Activated CD4-positive, alpha-beta T cell treated with anti-CD3 and anti-CD28 coated beads, Interleukin-2, Interleukin-6, amounts not matched to agents 100 ng/mL and 50 ng/mL, durations not matched to agents 16 hours and 8 hours (primary cell): ENCODE measurements at regions not wholly inside any gene's neighbourhood (a gene's known extent, or its start where the extent isn't known, plus 50 kb on each side); places are given as distances from the start of the nearest gene placed in this dataset.
"Not testable (repeated sequence)": the region's sequence is repeated elsewhere in the genome, so short reads cannot be mapped to it uniquely, and the experiment has no call there.

Experiments
- DNase-seq: peaks from one replicate; pipeline ENCODE4 v3.0.0-alpha.2; 2020

DNA sequence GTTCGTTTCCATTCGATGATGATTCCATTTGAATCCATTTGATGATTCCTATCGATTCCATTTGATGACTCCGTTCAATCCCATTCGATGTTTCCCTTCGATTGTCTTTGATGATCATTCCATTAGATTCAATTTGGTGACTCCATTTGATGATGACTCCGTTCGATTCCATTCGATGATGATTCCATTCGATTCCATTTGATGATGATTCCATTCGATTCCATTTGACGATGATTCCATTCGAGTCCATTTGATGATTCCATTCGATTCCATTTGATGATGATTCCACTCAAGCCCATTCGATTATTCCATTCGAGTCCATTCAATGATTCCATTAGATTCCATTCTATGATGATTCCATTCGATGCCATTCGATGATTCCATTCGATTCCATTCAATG, 2730.6 kb downstream of the RPIA start:
- DNase-seq = not testable (repeated sequence)

- DNase-seq = not testable (repeated sequence)
Observed at GRCh38 chr2:91427148-91427547, 2735.7 kb downstream of the RPIA start.

DNA sequence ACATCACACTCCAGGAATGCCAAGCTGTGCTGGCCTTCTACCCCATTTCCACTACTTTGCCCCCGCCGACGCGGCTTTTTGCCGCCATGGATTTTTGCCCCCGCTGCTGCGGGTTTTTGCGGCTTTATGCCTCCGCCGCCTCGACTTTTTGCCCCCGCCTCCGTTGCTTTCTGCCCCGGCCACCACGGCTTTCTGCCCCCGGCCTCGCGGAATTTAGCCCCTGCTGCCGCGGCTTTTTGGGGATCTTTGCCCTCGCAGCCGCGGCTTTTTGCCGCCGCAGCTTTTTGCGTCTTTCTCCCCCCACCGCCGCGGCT, 2750.4 kb downstream of the RPIA start:
- DNase-seq = not testable (repeated sequence)

- no peak for DNase-seq
Observed at GRCh38 chr2:91442246-91442905, 2750.9 kb downstream of the RPIA start.

DNA sequence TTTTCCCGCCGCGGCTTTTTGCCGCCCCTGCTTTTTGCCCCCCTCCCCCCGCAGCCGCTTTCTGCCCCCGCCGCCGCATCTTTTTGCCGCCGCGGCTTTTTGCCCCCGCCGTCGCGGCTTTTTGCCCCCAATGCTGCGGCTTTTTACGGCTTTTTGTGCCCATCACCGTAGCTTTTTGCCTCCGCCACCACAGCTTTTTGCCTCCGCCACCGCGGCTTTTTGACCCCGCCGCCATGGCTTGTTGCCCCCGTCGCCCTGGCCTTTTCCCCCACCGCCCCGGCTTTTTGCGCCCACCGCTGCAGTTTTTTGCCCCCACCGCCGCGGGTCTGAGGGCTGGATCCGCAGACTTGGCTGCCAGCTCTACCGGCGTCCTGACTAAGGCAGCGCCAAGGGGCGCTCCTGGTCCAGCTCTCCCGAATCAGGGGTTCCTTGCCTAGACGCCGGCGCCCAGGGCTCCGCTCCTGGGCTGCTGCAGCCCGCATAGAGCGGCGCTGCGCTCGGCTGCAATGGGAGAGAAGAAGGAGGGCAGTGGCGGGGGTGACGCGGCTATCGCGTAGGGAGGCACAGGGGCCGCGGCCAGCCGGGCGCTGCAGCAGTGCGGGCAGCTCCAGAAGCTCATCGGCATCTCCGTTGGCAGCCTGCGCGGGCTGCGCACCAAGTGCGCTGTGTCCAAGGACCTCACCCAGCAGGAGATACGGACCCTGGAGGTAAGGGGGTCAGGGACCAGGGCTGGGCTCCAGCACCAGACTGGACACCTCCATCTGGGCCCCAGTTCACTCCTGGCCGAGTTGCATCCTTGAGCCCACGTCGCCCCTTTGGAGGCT, 2751.6 kb downstream of the RPIA start:
- DNase-seq = not testable (repeated sequence)

DNA sequence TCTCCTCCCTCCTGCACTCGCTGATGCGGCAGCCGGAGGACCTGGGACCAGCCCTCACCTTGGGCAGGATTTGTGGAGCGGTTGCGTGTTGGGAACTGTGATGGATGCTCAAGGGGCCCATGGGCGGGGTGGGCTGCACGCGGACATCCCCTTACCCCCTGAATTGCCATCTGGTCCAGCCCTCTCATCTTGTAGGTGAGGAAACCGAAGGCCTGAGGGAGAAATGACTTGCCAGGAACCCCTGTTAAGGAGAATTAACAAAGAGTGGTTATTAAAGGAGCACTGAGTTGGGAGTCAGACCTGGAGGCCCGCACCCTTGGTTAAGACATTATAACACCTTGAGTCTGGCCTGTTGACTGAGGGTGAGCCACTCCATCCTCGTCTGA, 2752.2 kb downstream of the RPIA start:
- not testable (repeated sequence) for DNase-seq

DNA sequence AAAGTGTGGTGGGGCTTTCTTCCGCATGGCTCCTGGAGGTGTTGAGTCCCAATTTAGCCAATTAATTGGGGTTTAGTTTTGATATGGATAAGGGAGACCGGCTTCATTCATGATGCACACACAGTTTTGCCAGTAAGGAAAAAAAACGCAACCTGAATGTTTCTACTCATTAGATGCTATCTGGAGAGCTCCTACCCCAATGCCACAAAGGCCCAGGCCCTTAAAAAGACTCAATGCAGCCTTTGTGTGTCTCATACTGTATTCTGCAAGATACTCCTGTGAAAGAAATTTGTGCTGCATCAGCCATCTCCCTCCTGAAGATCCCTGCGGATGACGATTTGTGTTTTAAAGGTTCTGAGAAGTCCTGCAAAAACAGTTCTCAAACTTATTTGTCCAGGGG, 2754.2 kb downstream of the RPIA start:
- DNase-seq = not testable (repeated sequence)

GRCh38 chr2:91446489-91446888, 2755.0 kb downstream of the RPIA start:
- not testable (repeated sequence) for DNase-seq

DNA sequence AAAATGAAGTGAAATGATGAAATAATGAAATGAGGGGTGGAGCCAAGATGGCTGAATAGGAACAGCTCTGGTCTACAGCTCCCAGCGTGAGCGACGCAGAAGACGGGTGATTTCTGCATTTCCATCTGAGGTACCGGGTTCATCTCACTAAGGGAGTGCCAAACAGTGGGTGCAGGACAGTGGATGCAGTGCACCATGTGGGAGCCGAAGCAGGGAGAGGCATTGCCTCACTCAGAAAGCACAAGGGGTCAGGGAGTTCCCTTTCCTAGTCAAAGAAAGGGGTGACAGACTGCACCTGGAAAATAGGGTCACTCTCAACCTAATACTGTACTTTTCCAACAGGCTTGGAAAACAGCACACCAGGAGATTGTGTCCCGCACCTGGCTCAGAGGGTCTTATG, 2755.4 kb downstream of the RPIA start:
- not testable (repeated sequence) for DNase-seq

DNA sequence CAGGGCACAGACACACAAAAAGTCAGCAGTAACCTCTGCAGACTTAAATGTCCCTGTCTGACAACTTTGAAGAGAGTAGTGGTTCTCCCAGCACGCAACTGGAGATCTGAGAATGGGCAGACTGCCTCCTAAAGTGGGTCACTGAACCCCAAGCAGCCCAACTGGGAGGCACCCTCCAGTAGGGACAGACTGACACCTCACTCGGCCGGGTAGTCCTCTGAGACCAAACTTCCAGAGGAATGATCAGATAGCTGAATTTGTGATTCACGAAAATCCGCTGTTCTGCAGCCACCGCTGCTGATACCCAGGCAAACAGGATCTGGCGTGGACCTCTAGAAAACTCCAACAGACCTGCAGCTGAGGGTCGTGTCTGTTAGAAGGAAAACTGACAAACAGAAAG, 2756.0 kb downstream of the RPIA start:
- not testable (repeated sequence) for DNase-seq

GRCh38 chr2:91462292-91462691, 2770.8 kb downstream of the RPIA start:
- DNase-seq = not testable (repeated sequence)

- not testable (repeated sequence) for DNase-seq
Observed at GRCh38 chr2:91463007-91463406, 2771.5 kb downstream of the RPIA start.

DNA sequence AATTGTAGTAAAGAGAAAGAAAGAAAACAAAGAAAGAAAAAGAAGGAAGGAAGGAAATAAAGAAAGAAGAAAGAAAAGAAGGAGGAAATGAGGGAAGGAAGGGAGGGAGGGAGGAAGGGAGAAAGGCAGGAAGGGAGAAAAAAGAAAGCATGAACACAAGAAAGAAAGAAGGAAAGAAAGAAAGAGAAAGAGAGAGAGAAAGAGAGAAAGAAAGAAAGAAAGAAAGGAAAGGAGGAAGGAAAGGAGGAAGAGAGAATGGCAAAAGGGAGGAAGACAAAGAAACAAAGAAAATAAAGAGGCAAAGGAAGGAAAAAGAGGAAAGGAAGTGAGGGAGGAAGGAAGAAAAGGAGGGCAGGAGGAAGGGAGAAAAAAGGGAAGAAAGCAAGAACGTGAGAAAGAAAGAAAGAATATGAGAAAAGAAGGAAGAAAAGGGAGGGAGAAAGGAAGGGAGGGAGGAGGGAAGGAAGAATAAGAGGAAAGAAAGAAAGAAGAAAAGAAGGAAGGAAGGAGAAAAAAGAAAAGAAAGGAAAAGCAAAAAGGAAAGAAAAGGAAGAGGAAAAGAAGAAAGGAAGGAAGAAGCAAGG, 2775.4 kb downstream of the RPIA start:
- DNase-seq = not testable (repeated sequence)

GRCh38 chr2:91476244-91476935, 2784.9 kb downstream of the RPIA start:
- not testable (repeated sequence) for DNase-seq

DNA sequence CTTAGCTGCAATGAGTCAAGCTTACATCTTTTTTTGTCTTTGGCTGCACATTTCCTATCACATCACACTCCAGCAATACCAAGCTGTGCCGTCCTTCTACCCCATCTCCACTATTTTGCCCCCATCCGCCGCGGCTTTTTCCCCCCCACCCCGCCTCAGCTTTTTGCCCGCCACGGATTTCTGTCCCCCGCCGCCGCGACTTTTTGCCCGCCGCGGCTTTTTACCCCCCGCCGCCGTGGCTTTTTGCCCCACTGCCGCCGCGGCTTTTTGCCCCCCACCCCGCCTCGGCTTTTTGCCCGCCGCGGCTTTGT, 2785.4 kb downstream of the RPIA start:
- not testable (repeated sequence) for DNase-seq

DNA sequence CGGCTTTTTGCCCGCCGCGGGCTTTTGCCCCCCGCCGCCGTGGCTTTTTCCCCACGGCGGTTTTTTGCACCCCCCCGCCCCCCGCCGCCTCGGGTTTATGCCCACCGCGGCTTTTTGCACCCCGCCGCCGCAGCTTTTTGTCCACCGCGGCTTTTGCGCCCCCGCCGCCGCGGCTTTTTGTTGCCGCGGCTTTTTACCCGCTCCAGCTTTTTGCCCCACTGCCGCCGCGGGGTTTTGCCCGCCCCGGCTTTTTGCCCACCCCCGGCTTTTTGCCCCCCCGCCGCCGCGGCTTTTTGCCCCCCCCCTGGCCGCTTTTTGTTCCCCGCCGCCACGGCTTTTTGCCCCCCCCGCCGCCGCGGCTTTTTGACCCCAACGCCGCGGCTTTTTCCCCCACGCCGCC, 2785.8 kb downstream of the RPIA start:
- not testable (repeated sequence) for DNase-seq

DNA sequence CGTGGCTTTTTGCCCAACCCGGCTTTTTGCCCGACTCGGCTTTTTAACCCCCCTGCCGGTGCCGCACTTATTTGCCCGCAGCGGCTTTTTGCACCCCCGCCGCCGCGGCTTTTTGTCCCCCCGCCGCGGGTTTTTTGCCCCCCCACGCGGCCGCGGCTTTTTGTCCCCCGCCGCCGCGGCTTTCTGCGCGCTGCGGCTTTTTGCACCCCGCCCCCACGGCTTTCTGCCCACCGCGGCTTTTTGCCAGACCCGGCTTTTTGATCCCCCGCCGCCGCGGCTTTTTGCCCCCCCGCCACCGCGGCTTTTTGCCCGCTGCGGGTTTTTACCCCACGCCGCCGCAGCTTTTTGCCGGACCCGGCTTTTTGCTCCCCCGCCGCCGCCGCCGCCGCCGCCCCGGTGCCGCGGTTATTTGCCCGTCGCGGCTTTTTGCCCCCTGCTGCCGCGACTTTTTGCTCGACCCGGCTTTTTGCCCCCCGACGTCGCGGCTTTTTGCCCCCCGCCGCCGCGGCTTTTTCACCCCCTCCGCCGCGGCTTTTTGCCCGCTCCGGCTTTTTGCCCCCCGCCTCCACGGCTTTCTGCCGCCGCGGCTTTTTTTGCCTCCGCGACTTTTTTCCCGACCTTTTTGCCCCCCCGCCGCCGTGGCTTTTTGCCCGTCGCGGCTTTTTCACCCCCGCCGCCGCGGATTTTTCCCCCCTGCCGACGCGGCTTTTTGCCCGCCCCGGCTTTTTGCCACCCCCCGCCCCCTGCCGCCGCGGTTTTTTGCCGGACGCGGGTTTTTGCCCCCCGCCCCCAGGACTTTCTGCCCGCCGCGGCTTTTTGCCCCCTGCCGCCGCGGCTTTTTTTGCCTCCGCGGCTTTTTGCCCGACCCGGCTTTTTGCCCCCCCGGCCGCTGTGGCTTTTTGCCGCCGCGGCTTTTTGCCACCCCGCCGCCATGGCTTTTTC, 2786.5 kb downstream of the RPIA start:
- DNase-seq = no peak

DNA sequence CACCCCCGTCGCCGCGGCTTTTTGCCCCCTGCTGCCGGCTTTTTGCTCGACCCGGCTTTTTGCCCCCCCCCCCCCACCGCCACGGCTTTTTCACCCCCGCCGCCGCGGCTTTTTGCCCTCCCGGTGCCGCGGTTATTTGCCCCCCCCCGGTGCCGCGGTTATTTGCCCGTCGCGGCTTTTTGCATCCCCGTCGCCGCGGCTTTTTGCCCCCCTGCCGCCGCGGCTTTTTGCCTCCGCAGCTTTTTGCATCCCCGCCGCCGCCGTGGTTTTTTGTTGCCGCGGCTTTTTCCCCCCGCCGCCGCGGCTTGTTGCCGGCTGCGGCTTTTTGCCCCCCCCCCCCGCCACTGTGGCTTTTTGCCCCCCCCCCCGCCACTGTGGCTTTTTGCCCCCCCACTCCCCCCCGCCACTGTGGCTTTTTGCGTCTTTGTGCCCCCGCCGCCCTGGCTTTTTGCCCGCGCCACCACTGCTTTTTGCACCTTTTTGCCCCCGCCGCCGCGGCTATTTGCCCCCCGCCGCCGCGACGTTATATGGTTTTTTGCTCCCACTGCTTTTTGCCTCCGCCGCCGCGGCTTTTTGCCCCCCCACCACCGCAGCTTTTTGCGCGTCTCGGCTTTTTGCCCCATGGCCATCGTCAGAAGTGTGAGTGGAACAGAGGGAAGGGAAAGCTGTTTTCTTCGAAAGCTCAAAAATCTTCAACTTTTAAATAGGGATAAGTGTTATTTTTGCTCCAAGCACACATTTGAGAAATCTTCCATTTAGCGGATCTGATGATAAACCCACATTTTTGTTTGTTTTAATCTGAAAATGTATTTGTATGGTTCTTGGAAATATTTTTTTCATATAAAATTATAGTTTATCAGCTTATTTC, 2787.6 kb downstream of the RPIA start:
- not testable (repeated sequence) for DNase-seq

- DNase-seq = not testable (repeated sequence)
Observed at GRCh38 chr2:91485226-91485625, 2793.8 kb downstream of the RPIA start.

DNA sequence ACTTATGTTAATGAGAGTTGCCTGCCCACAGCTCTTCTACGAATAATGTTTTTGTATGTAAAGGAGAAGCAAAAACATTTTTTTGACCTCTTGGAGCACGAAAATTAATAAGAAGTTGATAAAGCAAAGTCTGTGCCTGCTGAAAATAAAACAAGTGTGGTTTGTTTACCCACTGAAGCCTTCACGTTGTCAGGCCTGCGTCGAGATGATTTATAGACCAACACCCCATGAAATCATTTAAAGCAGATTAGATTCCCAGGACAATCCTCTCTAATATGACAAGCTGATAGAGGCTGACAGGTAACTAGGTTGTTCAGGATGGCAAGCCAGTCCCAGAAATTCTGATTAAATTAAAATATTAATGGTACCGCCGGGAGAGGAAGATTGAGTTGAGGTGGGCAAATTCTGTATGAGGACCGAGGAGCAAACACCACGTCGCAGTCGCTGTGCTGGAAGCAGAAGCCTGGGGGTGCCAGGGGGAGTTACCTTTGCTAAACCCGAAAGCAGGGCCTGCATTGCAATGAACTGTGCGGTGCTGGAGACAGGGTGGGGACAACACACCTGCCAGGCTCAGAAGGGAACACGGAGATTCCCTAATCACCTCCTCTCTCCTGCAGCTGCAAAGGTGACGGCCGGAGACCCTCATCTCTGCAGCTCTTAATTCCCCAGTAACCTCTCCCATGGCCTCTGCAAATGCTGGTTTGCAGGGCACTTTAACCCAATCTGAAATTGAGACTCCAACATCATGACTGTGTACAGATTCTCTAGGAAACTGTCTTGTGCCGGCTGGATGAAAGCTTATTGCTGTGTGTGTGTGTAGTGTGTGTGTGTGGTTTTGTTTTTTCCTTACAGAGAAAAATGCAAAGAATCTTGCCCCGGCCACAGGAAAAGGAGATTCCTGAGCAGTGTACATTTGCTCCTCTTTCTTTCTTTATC, 2805.9 kb downstream of the RPIA start:
- not testable (repeated sequence) for DNase-seq
